PFSK-1 (cell line): ENCODE measurements at regions not wholly inside any gene's neighbourhood (a gene's known extent, or its start where the extent isn't known, plus 50 kb on each side); places are given as distances from the start of the nearest gene placed in this dataset.

ENCODE experiments used
- FOXP2 ChIP-seq: optimal IDR thresholded peaks from 2 replicates; pipeline ENCODE3; 2011; ENCODE audit warnings: borderline replicate concordance, control low read depth, inconsistent platforms; ENCODE audit not compliant: insufficient read depth; ENCODE audit errors: extremely low read length, extremely low read depth
- POLR2AphosphoS5 ChIP-seq: IDR thresholded peaks from 2 replicates; pipeline ENCODE4 v1.6.1; 2012; ENCODE audit warnings: low read depth, mild to moderate bottlenecking, control low read depth, low read length, moderate library complexity
- REST ChIP-seq, 2 experiments: IDR thresholded peaks; 2 replicates each; pipeline versions ENCODE4 v1.6.1 to v1.8.0; 2011 to 2012; ENCODE audit warnings: low read depth in 2 of 2, low read length in 2 of 2, control low read depth in 1 of 2, inconsistent platforms in 1 of 2, mild to moderate bottlenecking in 1 of 2, moderate library complexity in 1 of 2; ENCODE audit not compliant: insufficient read depth in 1 of 2
- SIN3A ChIP-seq: IDR thresholded peaks from 2 replicates; pipeline ENCODE4 v1.6.1; 2012; ENCODE audit warnings: mild to moderate bottlenecking, low read length, moderate library complexity, borderline replicate concordance; ENCODE audit not compliant: insufficient read depth
- TAF1 ChIP-seq: IDR thresholded peaks from 2 replicates; pipeline ENCODE4 v1.6.1; 2012; ENCODE audit warnings: low read length, control low read depth, borderline replicate concordance; ENCODE audit not compliant: insufficient read depth

DNA sequence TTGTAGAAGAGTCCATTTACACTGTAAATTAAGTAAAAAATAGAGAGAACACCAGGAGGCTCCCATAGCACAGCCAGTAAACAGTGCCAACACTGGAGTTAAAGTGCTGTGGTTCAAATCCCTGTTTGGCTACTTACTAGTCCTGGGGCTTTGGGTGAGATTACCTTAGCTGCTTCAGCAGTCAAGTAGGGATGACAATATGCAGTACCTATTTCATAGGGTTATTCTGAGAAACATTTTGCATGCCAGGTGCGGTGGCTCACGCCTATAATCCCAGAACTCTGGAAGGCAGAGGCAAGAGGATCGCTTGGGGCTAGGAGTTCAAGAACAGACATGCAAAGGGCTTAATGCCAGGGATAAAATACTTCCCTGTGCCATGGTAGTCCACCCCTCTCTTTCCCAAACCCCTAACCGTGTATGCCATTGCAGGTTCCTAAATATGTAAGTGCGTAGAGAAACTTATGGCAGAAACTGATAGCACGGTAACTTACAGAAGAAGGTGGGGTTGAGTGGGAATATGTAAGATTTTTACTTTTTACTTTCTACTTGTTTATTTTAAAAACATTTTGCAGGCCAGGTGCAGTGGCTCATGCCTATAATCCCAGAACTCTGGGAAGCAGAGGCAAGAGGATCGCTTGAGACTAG lies 86.4 kb upstream of the PICALM start:
- TF ChIP-seq FOXP2: no peak
- TF ChIP-seq POLR2AphosphoS5: no peak
- TF ChIP-seq SIN3A: no peak
- TF ChIP-seq TAF1: no peak
- no peak for TF ChIP-seq REST (IDR thresholded peaks at IDR 0.05; ENCODE audit: insufficient read depth in 1 of 2, low read depth in 2 of 2, low read length in 2 of 2)

DNA sequence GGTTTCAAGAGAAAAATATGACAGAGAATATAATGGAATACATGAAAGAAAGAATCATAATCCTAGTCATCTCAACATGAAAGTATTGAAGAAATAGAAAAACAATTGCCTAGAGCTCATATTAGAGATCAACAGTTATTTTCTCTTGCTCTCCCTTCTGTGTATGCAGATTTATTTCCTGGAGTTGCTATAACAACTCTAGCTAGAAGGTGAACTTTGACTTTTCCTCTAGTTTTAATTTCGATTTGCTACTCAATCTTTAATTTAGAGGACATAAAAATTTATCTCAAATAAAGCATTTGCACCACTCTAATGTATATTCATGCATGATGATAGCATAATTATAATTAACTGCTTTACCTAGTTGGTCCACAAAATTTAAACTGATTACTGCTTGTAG lies 84.6 kb upstream of the PICALM start:
- TF ChIP-seq TAF1: no peak
- no peak for TF ChIP-seq SIN3A
- TF ChIP-seq FOXP2: no peak
- TF ChIP-seq POLR2AphosphoS5: no peak
- TF ChIP-seq REST (IDR thresholded peaks at IDR 0.05; ENCODE audit: insufficient read depth in 1 of 2, low read depth in 2 of 2, low read length in 2 of 2): no peak

DNA sequence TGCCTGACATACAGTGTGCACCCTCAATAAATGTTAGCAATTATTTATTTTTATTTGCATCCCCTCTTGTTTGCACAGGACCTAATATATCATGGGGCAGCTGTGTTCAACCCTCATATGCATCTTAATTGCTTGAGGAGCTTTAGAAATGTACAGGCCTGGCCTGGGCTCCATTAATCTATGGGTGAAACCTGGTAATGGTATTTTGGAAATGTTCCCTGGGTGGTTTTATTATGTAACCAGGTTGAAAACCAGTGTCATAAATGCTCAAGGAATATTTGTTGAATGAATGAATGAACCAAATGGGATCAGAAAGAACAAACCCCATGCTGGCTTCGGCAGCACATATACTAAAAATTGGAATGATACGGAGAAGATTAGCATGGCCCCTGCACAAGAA lies 84.0 kb upstream of the PICALM start:
- TF ChIP-seq TAF1 (no peak), SIN3A (no peak), FOXP2 (no peak), POLR2AphosphoS5 (no peak), REST (IDR thresholded peaks at IDR 0.05; ENCODE audit: insufficient read depth in 1 of 2, low read depth in 2 of 2, low read length in 2 of 2) (no peak)

DNA sequence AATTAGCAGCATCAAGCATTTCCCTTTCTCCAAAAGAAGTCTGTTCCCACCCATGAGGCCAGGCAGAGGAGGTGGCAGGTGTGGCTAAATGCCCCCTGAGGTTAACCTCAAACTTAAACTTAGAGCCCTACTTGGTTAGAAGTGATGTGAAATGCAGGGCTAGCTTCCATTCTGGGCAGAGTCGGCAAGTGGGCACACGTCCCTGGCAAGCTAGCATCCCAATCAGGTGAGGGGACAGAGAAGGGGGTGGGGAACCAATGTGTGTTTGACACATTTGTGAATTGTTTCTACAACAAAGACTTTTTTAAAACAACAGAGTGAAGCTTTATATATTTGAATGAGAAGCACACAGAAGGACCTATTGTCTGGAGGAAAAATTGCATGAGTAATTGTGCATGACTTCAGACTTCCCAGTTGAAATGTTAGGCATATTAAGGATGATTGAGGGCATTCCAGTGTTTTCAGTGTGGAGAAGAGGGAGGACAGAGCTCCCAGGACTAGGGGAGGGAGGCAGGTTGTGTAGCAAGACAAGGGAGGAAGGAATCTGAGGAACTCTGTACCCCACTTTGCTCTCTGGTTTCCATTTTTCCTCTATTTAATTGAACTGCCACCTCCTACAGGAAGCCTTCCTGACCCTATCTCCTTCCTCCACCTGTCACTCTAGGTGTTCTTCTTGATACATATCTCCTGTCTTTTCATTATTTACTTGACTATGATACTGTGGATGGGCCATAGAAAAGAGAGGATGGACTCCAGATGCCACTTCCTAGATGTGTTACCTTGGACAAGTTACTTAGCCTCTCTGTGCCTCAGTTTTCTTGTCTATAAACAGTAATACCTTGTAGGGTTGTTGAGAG lies 83.3 kb upstream of the PICALM start:
- TF ChIP-seq REST (IDR thresholded peaks at IDR 0.05; ENCODE audit: insufficient read depth in 1 of 2, low read depth in 2 of 2, low read length in 2 of 2): no peak
- no peak for TF ChIP-seq TAF1
- TF ChIP-seq POLR2AphosphoS5: no peak
- TF ChIP-seq SIN3A: no peak
- no peak for TF ChIP-seq FOXP2
